Panc1 (cell line): ENCODE measurements at regions not wholly inside any gene's neighbourhood (a gene's known extent, or its start where the extent isn't known, plus 50 kb on each side); places are given as distances from the start of the nearest gene placed in this dataset.

ENCODE experiments used
- ATAC-seq: fragments of 200-7000 bp; cut with Tn5 transposase; 2 replicates; pipeline ENCODE4 v1.9.1; 2020; ENCODE audit warnings: mild to moderate bottlenecking, moderate library complexity
- BruUV-seq: library from RNA; stranded (reverse); fragments of 400-500 nt; replicated peaks from 2 replicates; lab custom pipeline; 2021; lab: Mats Ljungman, UMichigan
- CTCF ChIA-PET: fragments of 300-600 bp; sonication (Branson Sonifier 250); formaldehyde crosslinking; loops from one replicate; lab custom pipeline; 2022; ENCODE audit warnings: antibody characterized with exemption; lab: Charles Lee
- POLR2A ChIA-PET: fragments of 300-600 bp; sonication (Branson Sonifier 250); formaldehyde crosslinking; loops from one replicate; lab custom pipeline; 2022; ENCODE audit warnings: antibody characterized with exemption; lab: Charles Lee
- DNase-seq: peaks from one replicate; pipeline ENCODE4 v3.0.0-alpha.2; 2010; ENCODE audit warnings: low read depth, low spot score
- H3K27ac ChIP-seq: 2 replicates; pipeline ENCODE4 v1.5.1; 2011; ENCODE audit warnings: mild to moderate bottlenecking, low read length, inconsistent platforms
- H3K27me3 ChIP-seq: fragments of 200-500 bp; sonication (Bioruptor generic); 2 replicates; pipeline ENCODE4 v1.6.0; 2014; ENCODE audit warnings: low read length, inconsistent platforms; ENCODE audit not compliant: control insufficient read depth, insufficient read depth
- H3K36me3 ChIP-seq: fragments of 200-500 bp; sonication (Bioruptor generic); 2 replicates; pipeline ENCODE4 v1.5.1; 2014; ENCODE audit warnings: inconsistent platforms, mild to moderate bottlenecking, low read length, moderate library complexity; ENCODE audit not compliant: control insufficient read depth, insufficient read depth
- H3K4me1 ChIP-seq: 2 replicates; pipeline ENCODE4 v1.5.1; 2011; ENCODE audit warnings: inconsistent platforms, mild to moderate bottlenecking, low read length, moderate library complexity; ENCODE audit not compliant: control insufficient read depth, insufficient read depth
- H3K4me3 ChIP-seq, 2 experiments: 2 replicates each; pipeline ENCODE4 v1.5.1; 2011 to 2012; ENCODE audit warnings: low read depth in 2 of 2, low read length in 2 of 2, mild to moderate bottlenecking in 2 of 2, inconsistent platforms in 1 of 2, moderate library complexity in 1 of 2
- H3K9me3 ChIP-seq: fragments of 200-500 bp; sonication (Bioruptor generic); 2 replicates; pipeline ENCODE4 v1.5.1; 2014; ENCODE audit warnings: low read depth, mild to moderate bottlenecking, inconsistent platforms, low read length, moderate library complexity; ENCODE audit not compliant: control insufficient read depth, insufficient read depth
- CTCF ChIP-seq: fragments of 450-650 bp; IDR thresholded peaks from 2 replicates; pipeline ENCODE4 v1.5.1; 2017; ENCODE audit warnings: mild to moderate bottlenecking
- POLR2AphosphoS5 ChIP-seq: IDR thresholded peaks from 2 replicates; pipeline ENCODE4 v1.6.1; 2012; ENCODE audit warnings: mild to moderate bottlenecking, low read depth, low read length, moderate library complexity
- REST ChIP-seq, 2 experiments: IDR thresholded peaks; 2 replicates each; pipeline ENCODE4 v1.6.1; 2011 to 2012; ENCODE audit warnings: low read depth in 2 of 2, control low read depth in 1 of 2, low read length in 1 of 2, mild to moderate bottlenecking in 1 of 2, moderate library complexity in 1 of 2; ENCODE audit not compliant: insufficient read depth in 1 of 2
- SIN3A ChIP-seq: IDR thresholded peaks from 2 replicates; pipeline ENCODE4 v1.6.1; 2012; ENCODE audit warnings: low read depth, mild to moderate bottlenecking, low read length, moderate library complexity, borderline replicate concordance; ENCODE audit not compliant: insufficient read depth
- TCF7L2 ChIP-seq: IDR thresholded peaks from 2 replicates; pipeline ENCODE4 v1.6.1; 2011; ENCODE audit warnings: mild to moderate bottlenecking, low read depth, low read length, inconsistent platforms
- in situ Hi-C: cut with HindIII; loops from 2 replicates; pipeline ENCODE4 v1.10.0; 2016; ENCODE audit warnings: low sequenced_read_pairs, low pct_unique_long_range_greater_than_20kb
- intact Hi-C: fragments of 100-400 bp; cut with micrococcal nuclease; formaldehyde crosslinking; loops from one replicate; pipeline ENCODE4 v1.10.0; 2022; ENCODE audit not compliant: unreplicated experiment

- POLR2A ChIA-PET: no interaction called here
- BruUV-seq: no TSS peak
- ATAC-seq: no peak
These were observed 93.8 kb downstream of the RIN2 start for GRCh38 chr20:19851861-19852260.

GRCh38 chr20:19855416-19855815, 97.4 kb downstream of the RIN2 start:
- DNase-seq (no peak), ATAC-seq (no peak)
- no peaks in the 10 kb centered on the region for H3K9me3 ChIP-seq
- in situ Hi-C loops (no loop called here), intact Hi-C loops (no loop called here)
- ChIA-PET POLR2A (no interaction called here), CTCF (no interaction called here)
- H3K4me3 ChIP-seq: no peak overlapping the region
- H3K4me1 ChIP-seq: no peaks in the 10 kb centered on the region
- no TSS peak for BruUV-seq
- no peak for TF ChIP-seq SIN3A
- no peak for TF ChIP-seq POLR2AphosphoS5
- no peak for TF ChIP-seq CTCF
- TF ChIP-seq TCF7L2: no peak
- TF ChIP-seq REST (IDR thresholded peaks at IDR 0.05; ENCODE audit: insufficient read depth in 1 of 2, low read depth in 2 of 2, low read length in 1 of 2): no peak
- H3K36me3 ChIP-seq: no peaks in the 10 kb centered on the region
- H3K27ac ChIP-seq: no peak overlapping the region
- H3K27me3 ChIP-seq: no peaks in the 10 kb centered on the region

More at GRCh38 chr20:19851861-19852260, 93.8 kb downstream of the RIN2 start:
- H3K4me3 ChIP-seq: no peak overlapping the region
- H3K27me3 ChIP-seq: no peaks in the 10 kb centered on the region
- TF ChIP-seq POLR2AphosphoS5 (no peak), CTCF (no peak), TCF7L2 (no peak), SIN3A (no peak), REST (IDR thresholded peaks at IDR 0.05; ENCODE audit: insufficient read depth in 1 of 2, low read depth in 2 of 2, low read length in 1 of 2) (no peak)
- peaks cover 15% of the 10 kb centered on the region for H3K4me1 ChIP-seq
- H3K9me3 ChIP-seq: no peaks in the 10 kb centered on the region
- CTCF ChIA-PET: interaction anchor here (1.1 kb wide), 1 partner anchor 35 kb away, joined by 3 read pairs; no protein-coding TSS in a partner anchor
- no peak for DNase-seq
- in situ Hi-C loops (no loop called here), intact Hi-C loops (no loop called here)
- no peak overlapping the region for H3K27ac ChIP-seq
- H3K36me3 ChIP-seq: no peaks in the 10 kb centered on the region
